ES-I3 (cell line): ENCODE measurements at regions not wholly inside any gene's neighbourhood (a gene's known extent, or its start where the extent isn't known, plus 50 kb on each side); places are given as distances from the start of the nearest gene placed in this dataset.

Experiments
- H3K36me3 ChIP-seq: 2 replicates; pipeline ENCODE4 v1.6.1; 2013; ENCODE audit warnings: mild to moderate bottlenecking, low read length, control low read depth, moderate library complexity; ENCODE audit not compliant: insufficient read depth
- H3K4me1 ChIP-seq: 2 replicates; pipeline ENCODE4 v1.6.1; 2013; ENCODE audit warnings: mild to moderate bottlenecking, control low read depth, low read length; ENCODE audit not compliant: insufficient read depth
- H3K9ac ChIP-seq: 2 replicates; pipeline ENCODE4 v1.6.1; 2013; ENCODE audit warnings: low read depth, mild to moderate bottlenecking, low read length, moderate library complexity
- H3K9me3 ChIP-seq: 2 replicates; pipeline ENCODE4 v1.6.1; 2013; ENCODE audit warnings: mild to moderate bottlenecking, low read length, moderate library complexity; ENCODE audit not compliant: control insufficient read depth, insufficient read depth

DNA sequence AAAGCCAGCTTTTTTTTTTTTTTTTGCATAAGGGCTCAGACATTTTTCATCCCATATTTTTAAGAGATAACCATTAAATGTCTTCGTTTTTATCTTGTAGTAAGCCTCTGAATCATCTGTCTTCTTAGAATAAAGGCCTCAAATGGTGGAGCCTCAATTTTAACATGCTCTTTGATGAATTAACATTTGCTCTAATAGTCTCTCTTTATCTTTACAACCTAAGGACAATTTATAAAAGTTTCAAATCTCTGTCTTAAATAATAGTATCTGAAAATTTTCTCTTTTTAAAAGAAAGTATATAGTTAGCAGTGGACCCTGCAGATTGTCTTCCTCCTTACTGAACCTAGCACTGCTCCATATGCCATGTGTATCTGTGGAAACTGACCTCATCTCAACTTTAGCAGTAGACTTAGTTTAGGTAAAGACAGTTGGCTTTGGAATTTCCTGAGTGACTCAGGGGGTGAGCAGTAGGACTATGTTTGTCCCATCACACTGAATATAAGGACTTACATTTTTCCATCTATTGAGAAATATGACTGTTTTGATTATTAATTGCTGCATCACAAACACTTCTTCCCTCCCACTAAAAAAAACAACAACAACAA is 1658.0 kb downstream of the STIM2 start:
- Histone ChIP-seq H3K9ac (no peak overlapping the region), H3K4me1 (no peaks in the 10 kb centered on the region), H3K36me3 (no peaks in the 10 kb centered on the region), H3K9me3 (no peaks in the 10 kb centered on the region)

- no peaks in the 10 kb centered on the region for H3K4me1 ChIP-seq
- H3K36me3 ChIP-seq: no peaks in the 10 kb centered on the region
- H3K9me3 ChIP-seq: no peaks in the 10 kb centered on the region
- H3K9ac ChIP-seq: no peak overlapping the region
Measured at GRCh38 chr4:28523681-28524190, 1663.1 kb downstream of the STIM2 start.

DNA sequence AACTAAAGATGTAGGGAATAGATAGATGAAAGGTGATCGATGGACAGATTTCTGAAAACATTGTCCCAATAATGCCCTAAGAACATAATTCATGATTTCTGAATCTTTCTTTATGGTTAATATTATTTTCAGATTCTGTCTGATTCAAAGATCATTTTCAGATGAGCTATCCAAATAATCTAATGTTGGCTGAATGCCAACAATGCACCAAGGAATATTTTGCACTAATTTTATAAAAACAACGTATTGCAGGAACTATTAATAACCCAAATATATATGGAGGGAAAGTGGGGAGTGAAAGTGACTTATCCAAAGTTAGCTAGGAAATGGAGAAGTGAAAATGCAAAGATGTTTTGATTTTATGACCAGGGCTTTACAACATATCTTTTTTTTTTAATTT is 1675.5 kb downstream of the STIM2 start:
- Histone ChIP-seq H3K36me3 (no peaks in the 10 kb centered on the region), H3K9ac (no peak overlapping the region), H3K4me1 (no peaks in the 10 kb centered on the region)

DNA sequence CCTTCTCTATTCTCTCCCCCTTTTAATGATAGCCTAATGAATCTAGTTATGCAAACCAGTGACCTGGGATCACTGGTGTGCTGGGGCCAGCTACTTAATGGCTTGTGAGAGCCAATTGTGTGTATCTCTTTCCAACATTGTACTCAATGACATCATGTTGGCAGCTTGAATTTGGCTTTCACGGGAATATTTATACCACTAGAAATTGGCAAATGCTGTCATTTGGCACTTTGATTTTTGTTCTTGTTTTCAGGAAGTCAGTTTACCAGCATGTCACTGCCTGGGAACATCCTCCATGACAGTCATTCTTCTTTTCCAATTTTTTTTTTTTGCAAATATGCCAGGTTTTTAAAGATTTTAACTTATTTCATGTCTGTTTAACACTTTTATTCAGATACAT is 1685.3 kb downstream of the STIM2 start:
- Histone ChIP-seq H3K36me3 (no peaks in the 10 kb centered on the region), H3K9ac (no peak overlapping the region), H3K9me3 (no peaks in the 10 kb centered on the region), H3K4me1 (peaks cover 9% of the 10 kb centered on the region; the same call in 1 of the 2 replicates)

More for the DNA sequence above, 1675.5 kb downstream of the STIM2 start:
- no peaks in the 10 kb centered on the region for H3K9me3 ChIP-seq

DNA sequence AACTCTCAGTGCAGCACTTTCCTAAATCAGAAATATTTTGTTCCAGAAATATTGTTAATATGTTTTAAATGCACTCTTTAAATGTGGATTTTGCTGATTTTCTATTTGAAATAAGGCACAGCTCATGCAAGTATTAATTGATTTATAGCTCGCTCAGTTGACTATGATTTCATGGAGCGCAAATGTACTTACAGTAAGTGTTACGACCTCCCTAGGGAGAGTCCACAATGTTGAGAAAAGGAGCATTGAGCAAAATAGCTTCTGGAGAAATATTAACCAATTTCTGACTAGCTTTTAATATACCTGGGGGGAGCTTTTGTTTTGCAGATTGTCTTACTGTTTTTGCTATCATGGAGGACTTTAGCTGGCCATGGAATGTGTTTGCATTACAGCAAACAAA is 1687.5 kb downstream of the STIM2 start:
- H3K4me1 ChIP-seq: peaks cover 9% of the 10 kb centered on the region; the same call in 1 of the 2 replicates
- no peaks in the 10 kb centered on the region for H3K9me3 ChIP-seq
- no peak overlapping the region for H3K9ac ChIP-seq
- no peaks in the 10 kb centered on the region for H3K36me3 ChIP-seq

DNA sequence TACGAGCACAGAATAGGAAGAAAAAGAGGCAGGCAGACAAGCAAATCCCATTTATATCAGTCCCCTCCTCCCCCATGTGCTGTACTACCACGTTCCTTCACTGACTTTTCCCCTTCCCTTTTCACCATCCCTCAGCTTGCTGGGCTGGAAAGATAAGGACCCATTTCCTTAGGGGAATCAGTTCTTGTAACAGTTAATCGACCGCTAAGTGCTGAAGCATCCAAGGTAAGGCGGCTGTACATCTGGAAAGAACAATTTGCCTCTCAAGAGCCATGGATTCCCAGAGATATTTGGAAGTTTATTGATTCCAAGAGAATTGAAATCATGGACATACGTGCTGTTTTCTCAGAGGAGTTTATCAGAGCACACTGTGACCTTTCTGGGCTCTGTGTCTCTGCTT is 1688.0 kb downstream of the STIM2 start:
- H3K4me1 ChIP-seq: peaks cover 9% of the 10 kb centered on the region; the same call in 1 of the 2 replicates
- H3K9ac ChIP-seq: no peak overlapping the region
- no peaks in the 10 kb centered on the region for H3K36me3 ChIP-seq
- H3K9me3 ChIP-seq: no peaks in the 10 kb centered on the region; the same call in 1 of the 2 replicates

GRCh38 chr4:28555866-28556265 is 1695.2 kb downstream of the STIM2 start:
- Histone ChIP-seq H3K9me3 (no peaks in the 10 kb centered on the region; the same call in 1 of the 2 replicates), H3K4me1 (no peaks in the 10 kb centered on the region), H3K9ac (no peak overlapping the region), H3K36me3 (no peaks in the 10 kb centered on the region)

GRCh38 chr4:28557755-28558154 is 1697.1 kb downstream of the STIM2 start:
- H3K36me3 ChIP-seq: no peaks in the 10 kb centered on the region
- no peaks in the 10 kb centered on the region; the same call in 1 of the 2 replicates for H3K9me3 ChIP-seq
- no peaks in the 10 kb centered on the region for H3K4me1 ChIP-seq
- no peak overlapping the region for H3K9ac ChIP-seq

DNA sequence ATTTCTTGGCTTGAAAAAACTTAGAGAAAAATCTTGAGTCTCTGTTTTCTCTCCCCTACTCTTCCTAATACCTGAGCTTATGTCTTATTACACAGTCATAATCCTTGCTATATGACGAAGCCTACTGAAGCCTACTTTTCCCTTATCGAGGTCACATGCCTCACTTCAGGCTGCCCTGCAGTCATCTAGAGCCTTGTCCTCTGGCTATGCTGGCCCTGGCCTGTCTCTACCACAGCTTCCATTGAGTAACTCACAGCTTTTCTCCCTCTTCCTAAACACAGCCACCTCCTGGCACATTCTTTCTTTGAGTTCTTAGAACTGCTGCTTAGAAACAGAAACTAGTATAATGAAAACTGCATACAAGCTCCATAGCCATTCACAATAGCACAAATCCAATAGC is 1698.3 kb downstream of the STIM2 start:
- Histone ChIP-seq H3K36me3 (no peaks in the 10 kb centered on the region), H3K9ac (no peak overlapping the region), H3K9me3 (no peaks in the 10 kb centered on the region; the same call in 1 of the 2 replicates), H3K4me1 (no peaks in the 10 kb centered on the region)

- Histone ChIP-seq H3K4me1 (no peaks in the 10 kb centered on the region), H3K36me3 (no peaks in the 10 kb centered on the region), H3K9ac (no peak overlapping the region), H3K9me3 (no peaks in the 10 kb centered on the region)
Measured at GRCh38 chr4:28562913-28563312, 1702.3 kb downstream of the STIM2 start.

- Histone ChIP-seq H3K9me3 (no peaks in the 10 kb centered on the region; the same call in 1 of the 2 replicates), H3K4me1 (no peaks in the 10 kb centered on the region), H3K36me3 (no peaks in the 10 kb centered on the region), H3K9ac (no peak overlapping the region)
Measured at GRCh38 chr4:28565396-28565795, 1704.8 kb downstream of the STIM2 start.

- no peaks in the 10 kb centered on the region; the same call in 1 of the 2 replicates for H3K9me3 ChIP-seq
- H3K9ac ChIP-seq: no peak overlapping the region
- H3K4me1 ChIP-seq: no peaks in the 10 kb centered on the region; the same call in 1 of the 2 replicates
- H3K36me3 ChIP-seq: no peaks in the 10 kb centered on the region; the same call in 1 of the 2 replicates
Measured at GRCh38 chr4:28600958-28601357, 1740.3 kb downstream of the STIM2 start.

DNA sequence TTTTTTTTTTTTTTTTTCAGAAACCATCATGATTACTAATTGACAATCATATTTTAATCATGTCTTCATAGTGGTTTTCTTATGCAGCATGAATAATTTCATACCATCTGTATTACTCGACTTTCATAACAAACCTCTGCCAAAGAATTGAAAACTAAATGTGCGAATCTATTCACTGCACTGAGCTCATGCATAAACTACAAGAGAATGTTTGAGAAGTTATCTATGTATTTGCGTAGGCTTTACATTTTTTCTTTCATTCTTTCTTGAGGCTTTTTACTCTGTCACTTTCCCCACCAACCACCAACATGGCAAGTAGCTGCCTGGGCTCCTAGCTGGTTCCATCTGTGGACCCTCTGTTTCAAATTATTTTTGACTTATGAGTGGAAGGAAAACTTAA is 1761.0 kb downstream of the STIM2 start:
- no peak overlapping the region for H3K9ac ChIP-seq
- no peaks in the 10 kb centered on the region for H3K36me3 ChIP-seq
- H3K9me3 ChIP-seq: no peaks in the 10 kb centered on the region
- no peaks in the 10 kb centered on the region for H3K4me1 ChIP-seq

GRCh38 chr4:28636971-28637370 is 1776.3 kb downstream of the STIM2 start:
- H3K4me1 ChIP-seq: no peaks in the 10 kb centered on the region
- H3K9ac ChIP-seq: no peak overlapping the region
- no peaks in the 10 kb centered on the region for H3K36me3 ChIP-seq
- peaks cover 3% of the 10 kb centered on the region; the same call in 1 of the 2 replicates for H3K9me3 ChIP-seq

DNA sequence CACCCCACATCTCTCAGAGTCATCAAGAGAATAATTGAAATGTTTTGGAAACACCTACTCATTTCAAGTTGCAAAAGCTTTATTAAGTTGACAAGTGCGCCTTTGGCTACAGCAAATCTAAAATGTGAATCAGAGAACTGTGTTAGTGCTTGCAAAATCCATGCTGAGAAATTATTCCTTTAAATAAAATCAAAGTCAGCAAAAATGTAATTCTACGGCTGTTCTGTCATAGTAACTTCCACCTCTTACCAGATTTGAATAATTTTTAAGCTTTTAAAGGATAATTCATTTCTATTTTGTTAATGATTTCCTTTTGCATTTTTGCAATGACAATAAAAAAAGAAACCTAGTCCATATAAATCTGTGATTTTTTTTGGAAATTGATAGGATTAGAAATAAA is 1779.1 kb downstream of the STIM2 start:
- Histone ChIP-seq H3K4me1 (no peaks in the 10 kb centered on the region), H3K9me3 (no peaks in the 10 kb centered on the region), H3K9ac (no peak overlapping the region), H3K36me3 (no peaks in the 10 kb centered on the region)
